K562 (cell line): ENCODE measurements at regions not wholly inside any gene's neighbourhood (a gene's known extent, or its start where the extent isn't known, plus 50 kb on each side); places are given as distances from the start of the nearest gene placed in this dataset.

ENCODE experiments used
- BACH1 ChIP-seq: fragments of 200-800 bp; sonication (Bioruptor generic); IDR thresholded peaks from 2 replicates; pipeline ENCODE4 v1.6.1; 2016; ENCODE audit warnings: missing genetic modification characterization, missing compliant biosample characterization
- MAFF ChIP-seq: IDR thresholded peaks from 2 replicates; pipeline ENCODE4 v1.6.1; 2012; ENCODE audit warnings: low read length, improper control_type of control experiment
- MYNN ChIP-seq, 2 experiments: sonication (generic); formaldehyde crosslinking in 1 of 2; IDR thresholded peaks; 2 replicates each; pipeline versions ENCODE4 v1.5.0 to v1.6.1; 2016 to 2020; ENCODE audit warnings: antibody characterized with exemption in 1 of 2, missing genetic modification reagents in 1 of 2
- SLC30A9 ChIP-seq: fragments of 250-450 bp; sonication (Bioruptor Pico); IDR thresholded peaks from 2 replicates; pipeline ENCODE4 v1.8.0; 2022; ENCODE audit warnings: mild to moderate bottlenecking, moderate library complexity
- YBX1 ChIP-seq: fragments of 450-650 bp; IDR thresholded peaks from 2 replicates; pipeline ENCODE4 v1.7.1; 2016; ENCODE audit warnings: mild to moderate bottlenecking
- ZKSCAN1 ChIP-seq: fragments of 150-350 bp; IDR thresholded peaks from 2 replicates; pipeline ENCODE4 v1.6.1; 2016; ENCODE audit warnings: low read depth, low read length
- ZNF184 ChIP-seq: sonication (generic); formaldehyde crosslinking; IDR thresholded peaks from 2 replicates; pipeline ENCODE4 v1.5.0; 2020; ENCODE audit warnings: missing genetic modification reagents
- ZNF407 ChIP-seq: fragments of 450-650 bp; IDR thresholded peaks from 2 replicates; pipeline ENCODE4 v1.6.1; 2016; ENCODE audit warnings: low read depth
- TF ChIP-seq, protein P1 (sequence below): IDR thresholded peaks from 3 replicates; pipeline ENCODE4 v1.6.1; 2011; ENCODE audit warnings: borderline replicate concordance, mild to moderate bottlenecking; ENCODE audit not compliant: insufficient read length, insufficient read depth
- TF ChIP-seq, protein P2 (sequence below), 2 experiments: fragments of 450-650 bp in 1 of 2; sonication (generic) in 1 of 2; formaldehyde crosslinking; conservative IDR thresholded peaks; 2 replicates each; pipeline versions ENCODE4 v1.4.0 to v1.8.1; 2020 to 2022; ENCODE audit warnings: mild to moderate bottlenecking in 1 of 2, missing genetic modification reagents in 1 of 2

GRCh38 chr5:96339862-96340261 is 93.2 kb downstream of the PCSK1 start (continued):
- TF ChIP-seq, protein P1, sequence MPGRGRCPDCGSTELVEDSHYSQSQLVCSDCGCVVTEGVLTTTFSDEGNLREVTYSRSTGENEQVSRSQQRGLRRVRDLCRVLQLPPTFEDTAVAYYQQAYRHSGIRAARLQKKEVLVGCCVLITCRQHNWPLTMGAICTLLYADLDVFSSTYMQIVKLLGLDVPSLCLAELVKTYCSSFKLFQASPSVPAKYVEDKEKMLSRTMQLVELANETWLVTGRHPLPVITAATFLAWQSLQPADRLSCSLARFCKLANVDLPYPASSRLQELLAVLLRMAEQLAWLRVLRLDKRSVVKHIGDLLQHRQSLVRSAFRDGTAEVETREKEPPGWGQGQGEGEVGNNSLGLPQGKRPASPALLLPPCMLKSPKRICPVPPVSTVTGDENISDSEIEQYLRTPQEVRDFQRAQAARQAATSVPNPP, result no peak
- no peak for TF ChIP-seq YBX1
- no peak for TF ChIP-seq SLC30A9 (CRISPR knock-in tag)
- TF ChIP-seq ZKSCAN1, result no peak
- TF ChIP-seq ZNF184 (CRISPR knock-in tag), result no peak
- peak; percentile 77 for TF ChIP-seq MAFF
- TF ChIP-seq, protein P2, sequence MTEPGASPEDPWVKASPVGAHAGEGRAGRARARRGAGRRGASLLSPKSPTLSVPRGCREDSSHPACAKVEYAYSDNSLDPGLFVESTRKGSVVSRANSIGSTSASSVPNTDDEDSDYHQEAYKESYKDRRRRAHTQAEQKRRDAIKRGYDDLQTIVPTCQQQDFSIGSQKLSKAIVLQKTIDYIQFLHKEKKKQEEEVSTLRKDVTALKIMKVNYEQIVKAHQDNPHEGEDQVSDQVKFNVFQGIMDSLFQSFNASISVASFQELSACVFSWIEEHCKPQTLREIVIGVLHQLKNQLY (CRISPR knock-in tag; conservative IDR thresholded peaks at IDR 0.05), result no peak
- no peak for TF ChIP-seq ZNF407
- 0 out of 2 replicates have a peak, but pooled peaks have one; percentile 25 for TF ChIP-seq MYNN (IDR thresholded peaks at IDR 0.05)
- TF ChIP-seq MYNN (CRISPR knock-in tag; IDR thresholded peaks at IDR 0.05), result no peak
- TF ChIP-seq BACH1, result peak; percentile 84
- TF ChIP-seq, all 486 proteins: peak for 11
